ENCODE measurements at regions not wholly inside any gene's neighbourhood (a gene's known extent, or its start where the extent isn't known, plus 50 kb on each side); places are given as distances from the start of the nearest gene placed in this dataset.
A peak's percentile ranks its signal among the peaks of the same experiment; 100 is the strongest.

GRCh38 chr12:108462686-108463085 lies 52.4 kb upstream of the FICD start:
- DNase-seq: no peak

- DNase-seq: no peak
Measured at GRCh38 chr12:108461058-108461660, 53.9 kb upstream of the FICD start.

- DNase-seq: no peak
Measured at GRCh38 chr12:108459149-108459548, 55.9 kb upstream of the FICD start.

GRCh38 chr12:108457734-108458361 lies 57.2 kb upstream of the FICD start:
- DNase-seq: peak in 1 of 2 donors; percentile 4

- peak; percentile 68 to 76 for DNase-seq
Measured at GRCh38 chr12:108457006-108457733, 57.9 kb upstream of the FICD start.

- DNase-seq: peak; percentile 6 to 19
Measured at GRCh38 chr12:108455706-108456105, 59.4 kb upstream of the FICD start.

GRCh38 chr12:108454539-108455139 lies 60.4 kb upstream of the FICD start:
- no peak for DNase-seq

GRCh38 chr12:108449478-108449877 lies 65.6 kb upstream of the FICD start:
- no peak for DNase-seq

- no peak for DNase-seq
Measured at GRCh38 chr12:108448246-108448645, 66.8 kb upstream of the FICD start.

GRCh38 chr12:108447168-108447832 lies 67.8 kb upstream of the FICD start:
- DNase-seq: peak in 1 of 2 donors; percentile 16

- DNase-seq: no peak
Measured at GRCh38 chr12:108446766-108447165, 68.3 kb upstream of the FICD start.

- no peak for DNase-seq
Measured at GRCh38 chr12:108442910-108443309, 72.2 kb upstream of the FICD start.

GRCh38 chr12:108442067-108442466 lies 73.0 kb upstream of the FICD start:
- no peak for DNase-seq

- no peak for DNase-seq
Measured at GRCh38 chr12:108441549-108441948, 73.5 kb upstream of the FICD start.

GRCh38 chr12:108440736-108441135 lies 74.3 kb upstream of the FICD start:
- DNase-seq: no peak

GRCh38 chr12:108438667-108439066 lies 76.4 kb upstream of the FICD start:
- DNase-seq: peak; percentile 27 to 46

GRCh38 chr12:108432423-108433121 lies 82.5 kb upstream of the FICD start:
- no peak for DNase-seq

- DNase-seq: no peak
Measured at GRCh38 chr12:108430926-108431325, 84.2 kb upstream of the FICD start.

- DNase-seq: no peak
Measured at GRCh38 chr12:108430245-108430644, 84.8 kb upstream of the FICD start.

- no peak for DNase-seq
Measured at GRCh38 chr12:108425238-108425795, 86.2 kb upstream of the CMKLR1 start.

- DNase-seq: no peak
Measured at GRCh38 chr12:108424816-108425215, 85.7 kb upstream of the CMKLR1 start.

GRCh38 chr12:108424026-108424425 lies 84.9 kb upstream of the CMKLR1 start:
- no peak for DNase-seq
